ENCODE measurements at regions not wholly inside any gene's neighbourhood (a gene's known extent, or its start where the extent isn't known, plus 50 kb on each side); places are given as distances from the start of the nearest gene placed in this dataset.

DNA sequence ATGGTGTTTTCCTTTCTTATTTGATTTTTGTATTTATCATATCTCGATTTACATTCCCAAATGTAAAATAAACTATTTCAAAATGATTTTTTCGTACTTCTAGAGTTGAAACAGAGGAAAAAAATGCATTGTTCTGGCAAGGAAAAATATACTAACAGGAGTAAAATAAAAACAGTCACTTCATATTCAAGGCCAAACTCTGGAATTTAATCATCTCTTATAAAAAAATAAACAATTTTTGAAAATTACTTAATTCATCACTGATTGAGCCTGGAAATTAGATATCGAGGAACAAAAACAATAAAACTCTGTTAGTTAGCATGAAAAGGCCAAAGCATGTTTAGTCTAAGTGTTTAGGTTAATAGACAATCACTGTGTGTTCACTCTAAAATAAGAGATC lies 61.1 kb upstream of the PALM2AKAP2 start:
- ChIA-PET POLR2A (no interaction called here), CTCF (no interaction called here)
- no peak for ATAC-seq
- peaks cover 4% of the 10 kb centered on the region; the same call in 1 of the 2 replicates for H3K9me3 Mint-ChIP-seq
- H3K27ac Mint-ChIP-seq: no peak overlapping the region
- H3K4me1 Mint-ChIP-seq: peaks cover 3% of the 10 kb centered on the region; the same call in 1 of the 2 replicates
- no peak overlapping the region for H3K4me3 Mint-ChIP-seq
- H3K36me3 Mint-ChIP-seq: no peaks in the 10 kb centered on the region
- H3K27me3 Mint-ChIP-seq (ENCODE audit: low read depth): no peaks in the 10 kb centered on the region
- DNase-seq (ENCODE audit: low spot score): no peak
- TF ChIP-seq NFE2L1 (CRISPR knock-in tag; IDR thresholded peaks at IDR 0.05) (no peak), NR3C1 (CRISPR knock-in tag; conservative IDR thresholded peaks at IDR 0.05; ENCODE audit: low read depth) (no peak), ZNF138 (CRISPR knock-in tag; conservative IDR thresholded peaks at IDR 0.05) (no peak), RELA (CRISPR knock-in tag; IDR thresholded peaks at IDR 0.05; ENCODE audit: borderline replicate concordance) (no peak), ZNF121 (CRISPR knock-in tag; IDR thresholded peaks at IDR 0.05) (no peak), FOXK1 (CRISPR knock-in tag; IDR thresholded peaks at IDR 0.05) (no peak), ZNF219 (CRISPR knock-in tag; IDR thresholded peaks at IDR 0.05; ENCODE audit: borderline replicate concordance) (no peak), TP53 (CRISPR knock-in tag; IDR thresholded peaks at IDR 0.05) (no peak), ZNF423 (CRISPR knock-in tag; IDR thresholded peaks at IDR 0.05) (no peak), HMGA2 (CRISPR knock-in tag; IDR thresholded peaks at IDR 0.05) (no peak), ZNF416 (CRISPR knock-in tag; IDR thresholded peaks at IDR 0.05) (no peak)
- TF ChIP-seq, protein P1, sequence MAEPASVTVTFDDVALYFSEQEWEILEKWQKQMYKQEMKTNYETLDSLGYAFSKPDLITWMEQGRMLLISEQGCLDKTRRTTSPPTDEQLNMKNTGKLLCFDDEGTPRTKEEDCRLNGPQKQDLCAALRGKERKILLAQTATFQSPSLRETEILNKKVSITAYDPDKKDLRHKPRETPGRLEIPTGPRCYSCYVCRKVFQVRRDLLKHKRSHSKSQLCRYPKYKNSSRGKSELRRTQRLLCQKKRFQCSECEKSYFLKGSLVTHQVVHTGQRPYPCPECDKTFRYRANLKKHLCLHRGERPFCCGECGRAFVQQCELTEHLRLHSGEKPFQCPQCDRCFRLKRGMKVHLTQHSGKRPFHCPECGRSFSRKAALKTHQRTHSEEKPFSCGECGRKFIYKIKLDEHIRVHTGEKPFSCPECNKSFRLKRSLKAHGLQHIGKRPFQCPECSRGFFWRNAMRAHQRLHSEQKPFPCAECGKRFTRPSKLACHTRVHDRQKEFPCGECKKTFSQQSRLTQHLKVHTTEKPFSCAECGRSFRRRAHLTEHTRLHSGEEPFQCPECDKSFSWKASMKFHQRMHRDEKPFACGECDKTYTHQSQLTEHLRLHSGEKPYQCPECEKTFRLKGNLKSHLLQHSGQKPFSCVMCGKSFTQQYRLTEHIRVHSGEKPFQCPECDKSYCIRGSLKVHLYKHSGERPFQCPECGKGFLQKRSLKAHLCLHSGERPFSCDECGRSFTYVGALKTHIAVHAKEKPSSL (CRISPR knock-in tag; conservative IDR thresholded peaks at IDR 0.05): no peak
- TF ChIP-seq, protein P2, sequence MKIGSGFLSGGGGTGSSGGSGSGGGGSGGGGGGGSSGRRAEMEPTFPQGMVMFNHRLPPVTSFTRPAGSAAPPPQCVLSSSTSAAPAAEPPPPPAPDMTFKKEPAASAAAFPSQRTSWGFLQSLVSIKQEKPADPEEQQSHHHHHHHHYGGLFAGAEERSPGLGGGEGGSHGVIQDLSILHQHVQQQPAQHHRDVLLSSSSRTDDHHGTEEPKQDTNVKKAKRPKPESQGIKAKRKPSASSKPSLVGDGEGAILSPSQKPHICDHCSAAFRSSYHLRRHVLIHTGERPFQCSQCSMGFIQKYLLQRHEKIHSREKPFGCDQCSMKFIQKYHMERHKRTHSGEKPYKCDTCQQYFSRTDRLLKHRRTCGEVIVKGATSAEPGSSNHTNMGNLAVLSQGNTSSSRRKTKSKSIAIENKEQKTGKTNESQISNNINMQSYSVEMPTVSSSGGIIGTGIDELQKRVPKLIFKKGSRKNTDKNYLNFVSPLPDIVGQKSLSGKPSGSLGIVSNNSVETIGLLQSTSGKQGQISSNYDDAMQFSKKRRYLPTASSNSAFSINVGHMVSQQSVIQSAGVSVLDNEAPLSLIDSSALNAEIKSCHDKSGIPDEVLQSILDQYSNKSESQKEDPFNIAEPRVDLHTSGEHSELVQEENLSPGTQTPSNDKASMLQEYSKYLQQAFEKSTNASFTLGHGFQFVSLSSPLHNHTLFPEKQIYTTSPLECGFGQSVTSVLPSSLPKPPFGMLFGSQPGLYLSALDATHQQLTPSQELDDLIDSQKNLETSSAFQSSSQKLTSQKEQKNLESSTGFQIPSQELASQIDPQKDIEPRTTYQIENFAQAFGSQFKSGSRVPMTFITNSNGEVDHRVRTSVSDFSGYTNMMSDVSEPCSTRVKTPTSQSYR (CRISPR knock-in tag; IDR thresholded peaks at IDR 0.05): no peak
- TF ChIP-seq, protein P3, sequence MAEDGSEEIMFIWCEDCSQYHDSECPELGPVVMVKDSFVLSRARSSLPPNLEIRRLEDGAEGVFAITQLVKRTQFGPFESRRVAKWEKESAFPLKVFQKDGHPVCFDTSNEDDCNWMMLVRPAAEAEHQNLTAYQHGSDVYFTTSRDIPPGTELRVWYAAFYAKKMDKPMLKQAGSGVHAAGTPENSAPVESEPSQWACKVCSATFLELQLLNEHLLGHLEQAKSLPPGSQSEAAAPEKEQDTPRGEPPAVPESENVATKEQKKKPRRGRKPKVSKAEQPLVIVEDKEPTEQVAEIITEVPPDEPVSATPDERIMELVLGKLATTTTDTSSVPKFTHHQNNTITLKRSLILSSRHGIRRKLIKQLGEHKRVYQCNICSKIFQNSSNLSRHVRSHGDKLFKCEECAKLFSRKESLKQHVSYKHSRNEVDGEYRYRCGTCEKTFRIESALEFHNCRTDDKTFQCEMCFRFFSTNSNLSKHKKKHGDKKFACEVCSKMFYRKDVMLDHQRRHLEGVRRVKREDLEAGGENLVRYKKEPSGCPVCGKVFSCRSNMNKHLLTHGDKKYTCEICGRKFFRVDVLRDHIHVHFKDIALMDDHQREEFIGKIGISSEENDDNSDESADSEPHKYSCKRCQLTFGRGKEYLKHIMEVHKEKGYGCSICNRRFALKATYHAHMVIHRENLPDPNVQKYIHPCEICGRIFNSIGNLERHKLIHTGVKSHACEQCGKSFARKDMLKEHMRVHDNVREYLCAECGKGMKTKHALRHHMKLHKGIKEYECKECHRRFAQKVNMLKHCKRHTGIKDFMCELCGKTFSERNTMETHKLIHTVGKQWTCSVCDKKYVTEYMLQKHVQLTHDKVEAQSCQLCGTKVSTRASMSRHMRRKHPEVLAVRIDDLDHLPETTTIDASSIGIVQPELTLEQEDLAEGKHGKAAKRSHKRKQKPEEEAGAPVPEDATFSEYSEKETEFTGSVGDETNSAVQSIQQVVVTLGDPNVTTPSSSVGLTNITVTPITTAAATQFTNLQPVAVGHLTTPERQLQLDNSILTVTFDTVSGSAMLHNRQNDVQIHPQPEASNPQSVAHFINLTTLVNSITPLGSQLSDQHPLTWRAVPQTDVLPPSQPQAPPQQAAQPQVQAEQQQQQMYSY (CRISPR knock-in tag; IDR thresholded peaks at IDR 0.05): no peak
- TF ChIP-seq, protein P4, sequence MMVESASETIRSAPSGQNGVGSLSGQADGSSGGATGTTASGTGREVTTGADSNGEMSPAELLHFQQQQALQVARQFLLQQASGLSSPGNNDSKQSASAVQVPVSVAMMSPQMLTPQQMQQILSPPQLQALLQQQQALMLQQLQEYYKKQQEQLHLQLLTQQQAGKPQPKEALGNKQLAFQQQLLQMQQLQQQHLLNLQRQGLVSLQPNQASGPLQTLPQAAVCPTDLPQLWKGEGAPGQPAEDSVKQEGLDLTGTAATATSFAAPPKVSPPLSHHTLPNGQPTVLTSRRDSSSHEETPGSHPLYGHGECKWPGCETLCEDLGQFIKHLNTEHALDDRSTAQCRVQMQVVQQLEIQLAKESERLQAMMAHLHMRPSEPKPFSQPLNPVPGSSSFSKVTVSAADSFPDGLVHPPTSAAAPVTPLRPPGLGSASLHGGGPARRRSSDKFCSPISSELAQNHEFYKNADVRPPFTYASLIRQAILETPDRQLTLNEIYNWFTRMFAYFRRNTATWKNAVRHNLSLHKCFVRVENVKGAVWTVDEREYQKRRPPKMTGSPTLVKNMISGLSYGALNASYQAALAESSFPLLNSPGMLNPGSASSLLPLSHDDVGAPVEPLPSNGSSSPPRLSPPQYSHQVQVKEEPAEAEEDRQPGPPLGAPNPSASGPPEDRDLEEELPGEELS (CRISPR knock-in tag; IDR thresholded peaks at IDR 0.05): no peak
- TF ChIP-seq, protein P5, sequence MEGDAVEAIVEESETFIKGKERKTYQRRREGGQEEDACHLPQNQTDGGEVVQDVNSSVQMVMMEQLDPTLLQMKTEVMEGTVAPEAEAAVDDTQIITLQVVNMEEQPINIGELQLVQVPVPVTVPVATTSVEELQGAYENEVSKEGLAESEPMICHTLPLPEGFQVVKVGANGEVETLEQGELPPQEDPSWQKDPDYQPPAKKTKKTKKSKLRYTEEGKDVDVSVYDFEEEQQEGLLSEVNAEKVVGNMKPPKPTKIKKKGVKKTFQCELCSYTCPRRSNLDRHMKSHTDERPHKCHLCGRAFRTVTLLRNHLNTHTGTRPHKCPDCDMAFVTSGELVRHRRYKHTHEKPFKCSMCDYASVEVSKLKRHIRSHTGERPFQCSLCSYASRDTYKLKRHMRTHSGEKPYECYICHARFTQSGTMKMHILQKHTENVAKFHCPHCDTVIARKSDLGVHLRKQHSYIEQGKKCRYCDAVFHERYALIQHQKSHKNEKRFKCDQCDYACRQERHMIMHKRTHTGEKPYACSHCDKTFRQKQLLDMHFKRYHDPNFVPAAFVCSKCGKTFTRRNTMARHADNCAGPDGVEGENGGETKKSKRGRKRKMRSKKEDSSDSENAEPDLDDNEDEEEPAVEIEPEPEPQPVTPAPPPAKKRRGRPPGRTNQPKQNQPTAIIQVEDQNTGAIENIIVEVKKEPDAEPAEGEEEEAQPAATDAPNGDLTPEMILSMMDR (IDR thresholded peaks at IDR 0.05): no peak
- TF ChIP-seq, protein P6, sequence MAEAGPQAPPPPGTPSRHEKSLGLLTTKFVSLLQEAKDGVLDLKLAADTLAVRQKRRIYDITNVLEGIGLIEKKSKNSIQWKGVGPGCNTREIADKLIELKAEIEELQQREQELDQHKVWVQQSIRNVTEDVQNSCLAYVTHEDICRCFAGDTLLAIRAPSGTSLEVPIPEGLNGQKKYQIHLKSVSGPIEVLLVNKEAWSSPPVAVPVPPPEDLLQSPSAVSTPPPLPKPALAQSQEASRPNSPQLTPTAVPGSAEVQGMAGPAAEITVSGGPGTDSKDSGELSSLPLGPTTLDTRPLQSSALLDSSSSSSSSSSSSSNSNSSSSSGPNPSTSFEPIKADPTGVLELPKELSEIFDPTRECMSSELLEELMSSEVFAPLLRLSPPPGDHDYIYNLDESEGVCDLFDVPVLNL (CRISPR knock-in tag; IDR thresholded peaks at IDR 0.05; ENCODE audit: borderline replicate concordance, low read depth): no peak
